ENCODE measurements at regions not wholly inside any gene's neighbourhood (a gene's known extent, or its start where the extent isn't known, plus 50 kb on each side); places are given as distances from the start of the nearest gene placed in this dataset.

- Histone ChIP-seq H3K9me3 (ENCODE audit: insufficient read depth in 2 of 2, low read depth in 1 of 2, low read length in 1 of 2) (peaks cover 9 to 10% of the 10 kb centered on the region in 2 experiments), H3K9ac (replicated peaks in 1 of 4; ENCODE audit: extremely low read depth in 1 of 4, low read depth in 3 of 4, low read length in 3 of 4) (no peak overlapping the region)
- CTCF ChIA-PET (ENCODE audit: partially characterized antibody): interaction anchor here (0.8 to 3.7 kb wide), 4 partner anchors 10 to 25 kb away, joined by 3 to 20 read pairs (median 4); no protein-coding TSS in a partner anchor
- no peak for TF ChIP-seq CTCF (IDR thresholded peaks at IDR 0.05; ENCODE audit: control extremely low read depth in 1 of 3, insufficient read depth in 1 of 3, low read depth in 1 of 3, low read length in 3 of 3)
Observed at GRCh38 chr1:171422511-171422910, 62.8 kb upstream of the PRRC2C start.

More at GRCh38 chr1:171422511-171422910, 62.8 kb upstream of the PRRC2C start:
- Histone ChIP-seq H3K23me2 (ENCODE audit: low read depth, low read length) (no peaks in the 10 kb centered on the region), H3K14ac (ENCODE audit: insufficient read length) (no peak overlapping the region), H2BK120ac (replicated peaks; ENCODE audit: low read depth, low read length) (no peak overlapping the region), H3K4me1 (replicated peaks in 1 of 4; ENCODE audit: control insufficient read depth in 3 of 4, insufficient read depth in 4 of 4, low read length in 3 of 4) (peaks cover 5 to 10% (median 7%) of the 10 kb centered on the region in 4 experiments; a peak in 5 of 7 replicates), H2BK15ac (ENCODE audit: low read length) (no peak overlapping the region; the same call in 1 of the 2 replicates), H4K20me1 (replicated peaks in 1 of 2; ENCODE audit: control insufficient read depth in 1 of 2, insufficient read depth in 2 of 2, low read length in 2 of 2) (no peaks in the 10 kb centered on the region), H3K79me2 (ENCODE audit: control insufficient read depth in 1 of 2, insufficient read depth in 2 of 2, low read length in 2 of 2) (no peaks in the 10 kb centered on the region), H2BK5ac (ENCODE audit: low read depth, low read length) (no peak overlapping the region), H4K5ac (ENCODE audit: insufficient read length, low read depth, low read length) (no peak overlapping the region), H2BK12ac (ENCODE audit: low read depth, low read length) (no peak overlapping the region), H3K4ac (replicated peaks; ENCODE audit: insufficient read length, low read depth, low read length) (no peak overlapping the region), H3K18ac (ENCODE audit: extremely low read depth, low read length) (no peak overlapping the region), H3K56ac (replicated peaks; ENCODE audit: insufficient read length, low read depth, low read length) (no peak overlapping the region), H3K4me2 (ENCODE audit: insufficient read depth in 1 of 2, low read depth in 2 of 2, low read length in 2 of 2) (no peak overlapping the region), H3K79me1 (ENCODE audit: low read depth, low read length) (no peaks in the 10 kb centered on the region), H4K8ac (ENCODE audit: extremely low read depth, insufficient read depth, low read length) (no peak overlapping the region), H3K23ac (ENCODE audit: insufficient read length) (no peak overlapping the region), H3K4me3 (ENCODE audit: extremely low read depth in 1 of 4, insufficient read depth in 2 of 4, low read depth in 3 of 4, low read length in 4 of 4) (no peak overlapping the region), H2BK20ac (ENCODE audit: low read length) (peak overlapping the region; percentile 74; the same call in 1 of the 2 replicates), H4K91ac (replicated peaks; ENCODE audit: insufficient read length, low read length) (no peak overlapping the region), H3K27ac (ENCODE audit: low read depth, low read length) (no peak overlapping the region), H3K27me3 (replicated peaks in 1 of 4; ENCODE audit: control insufficient read depth in 3 of 4, extremely low read depth in 1 of 4, insufficient read depth in 3 of 4, low read length in 3 of 4) (no peaks in the 10 kb centered on the region), H3K36me3 (ENCODE audit: control insufficient read depth in 2 of 4, insufficient read depth in 4 of 4, low read length in 3 of 4) (no peaks in the 10 kb centered on the region), H2AFZ (ENCODE audit: low read length) (no peak overlapping the region), H2AK5ac (ENCODE audit: low read depth, low read length) (no peak overlapping the region)
- POLR2A ChIA-PET (ENCODE audit: partially characterized antibody): interaction anchor here (0.7 to 1.6 kb wide), 2 partner anchors 9 to 20 kb away, joined by 3 read pairs; no protein-coding TSS in a partner anchor
- 88% methylated on average over 5 of the region's 5 CpGs; no CpG with 5 or more reads in 1 of the 2 experiments for WGBS, 2 experiments (ENCODE audit: extremely low coverage in 1 of 2, insufficient coverage in 1 of 2, insufficient read length in 1 of 2, insufficient replicate concordance in 2 of 2, low coverage in 1 of 2, low lambda C conversion rate in 2 of 2, missing lambda C conversion rate in 1 of 2)
- DNase-seq (ENCODE audit: low read depth in 1 of 2, low spot score in 2 of 2) (no peak), FAIRE-seq (no peak)

All from H1 (cell line).